ENCODE measurements at regions not wholly inside any gene's neighbourhood (a gene's known extent, or its start where the extent isn't known, plus 50 kb on each side); places are given as distances from the start of the nearest gene placed in this dataset.

DNA sequence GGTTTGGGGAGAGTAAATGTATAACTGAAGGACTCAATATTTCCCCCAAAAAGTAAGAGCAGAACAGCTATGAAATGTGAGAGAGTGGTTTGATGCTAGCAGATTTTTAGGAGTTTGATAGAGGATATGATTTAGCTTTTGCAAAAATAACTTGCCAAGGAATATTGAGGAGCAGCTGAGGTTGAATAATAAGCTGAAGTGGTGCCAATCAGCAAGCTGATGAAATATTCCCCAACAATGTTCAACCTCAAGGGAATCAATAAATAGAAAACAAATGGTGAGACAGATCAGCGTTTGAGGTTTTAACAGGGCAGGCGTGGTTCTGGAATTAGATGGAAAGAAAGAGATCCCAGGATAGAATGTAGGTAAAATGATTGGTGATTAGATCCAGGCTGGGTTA lies 413.4 kb upstream of the ADAMTS5 start:
- DNase-seq (ENCODE audit: low read depth, low spot score) (no peak), FAIRE-seq (no peak)
- H3K27me3 ChIP-seq (ENCODE audit: control insufficient read depth, extremely low read depth, insufficient read depth, low read length) = no peaks in the 10 kb centered on the region
- H3K4me1 ChIP-seq (ENCODE audit: control insufficient read depth, extremely low read depth, insufficient read depth, low read length) = no peaks in the 10 kb centered on the region
- no peak overlapping the region for H3K4me2 ChIP-seq (ENCODE audit: control insufficient read depth, extremely low read depth, insufficient read depth, low read depth, low read length)
- dilution Hi-C loops (cut with MboI; ENCODE audit: extremely low pct_ligation_motif_present, low sequenced_read_pairs) = no loop called here
- TF ChIP-seq EZH2 (IDR thresholded peaks at IDR 0.05; ENCODE audit: low read length) = no peak
- TF ChIP-seq, protein P1, sequence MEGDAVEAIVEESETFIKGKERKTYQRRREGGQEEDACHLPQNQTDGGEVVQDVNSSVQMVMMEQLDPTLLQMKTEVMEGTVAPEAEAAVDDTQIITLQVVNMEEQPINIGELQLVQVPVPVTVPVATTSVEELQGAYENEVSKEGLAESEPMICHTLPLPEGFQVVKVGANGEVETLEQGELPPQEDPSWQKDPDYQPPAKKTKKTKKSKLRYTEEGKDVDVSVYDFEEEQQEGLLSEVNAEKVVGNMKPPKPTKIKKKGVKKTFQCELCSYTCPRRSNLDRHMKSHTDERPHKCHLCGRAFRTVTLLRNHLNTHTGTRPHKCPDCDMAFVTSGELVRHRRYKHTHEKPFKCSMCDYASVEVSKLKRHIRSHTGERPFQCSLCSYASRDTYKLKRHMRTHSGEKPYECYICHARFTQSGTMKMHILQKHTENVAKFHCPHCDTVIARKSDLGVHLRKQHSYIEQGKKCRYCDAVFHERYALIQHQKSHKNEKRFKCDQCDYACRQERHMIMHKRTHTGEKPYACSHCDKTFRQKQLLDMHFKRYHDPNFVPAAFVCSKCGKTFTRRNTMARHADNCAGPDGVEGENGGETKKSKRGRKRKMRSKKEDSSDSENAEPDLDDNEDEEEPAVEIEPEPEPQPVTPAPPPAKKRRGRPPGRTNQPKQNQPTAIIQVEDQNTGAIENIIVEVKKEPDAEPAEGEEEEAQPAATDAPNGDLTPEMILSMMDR (optimal IDR thresholded peaks at IDR 0.05 in 1 of 3, IDR thresholded peaks at IDR 0.05 in 1 of 3, conservative IDR thresholded peaks at IDR 0.05 in 1 of 3; ENCODE audit: extremely low read depth in 1 of 3, insufficient read depth in 2 of 3, low read length in 3 of 3) = no peak
- no peaks in the 10 kb centered on the region for H3K9me1 ChIP-seq (ENCODE audit: control insufficient read depth, extremely low read depth, insufficient read depth, low read length)
- H3K79me2 ChIP-seq (ENCODE audit: control insufficient read depth, insufficient read depth, low read length) = no peaks in the 10 kb centered on the region
- H2AFZ ChIP-seq (ENCODE audit: control insufficient read depth, low read length) = no peak overlapping the region
- H4K20me1 ChIP-seq (ENCODE audit: control insufficient read depth, extremely low read depth, insufficient read depth, low read length) = no peaks in the 10 kb centered on the region
- H3K9ac ChIP-seq (ENCODE audit: control insufficient read depth, extremely low read depth, insufficient read depth, low read length) = no peak overlapping the region
- no peak overlapping the region for H3K4me3 ChIP-seq (ENCODE audit: control insufficient read depth in 2 of 3, extremely low read depth in 1 of 3, insufficient read depth in 2 of 3, low read depth in 1 of 3, low read length in 3 of 3)
- no peaks in the 10 kb centered on the region for H3K9me3 ChIP-seq (ENCODE audit: control insufficient read depth, low read depth, low read length)
- no peak overlapping the region for H3K27ac ChIP-seq (ENCODE audit: control insufficient read depth, insufficient read depth, low read length)
- H3K36me3 ChIP-seq (ENCODE audit: control insufficient read depth in 2 of 2, extremely low read depth in 1 of 2, insufficient read depth in 2 of 2, low read length in 2 of 2) = no peaks in the 10 kb centered on the region

DNA sequence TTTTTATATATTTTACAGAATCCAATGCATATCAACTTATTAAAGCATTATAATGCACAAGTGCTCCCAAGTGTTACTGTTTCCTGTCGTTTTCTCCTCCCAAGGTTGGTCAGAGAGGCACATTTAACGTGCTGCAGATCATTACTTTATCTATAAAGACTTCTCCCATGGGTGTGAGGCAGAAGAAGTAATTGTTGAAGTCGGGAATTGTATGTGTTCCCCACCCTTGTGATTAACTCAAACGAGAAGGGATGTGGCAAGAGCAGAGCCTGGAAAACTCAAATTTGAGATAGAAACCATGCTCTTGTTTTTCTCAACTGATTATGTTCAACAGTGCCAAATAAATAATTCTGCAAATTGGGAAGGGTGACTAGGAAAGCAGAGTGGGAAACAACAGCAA lies 412.5 kb upstream of the ADAMTS5 start:
- FAIRE-seq (no peak), DNase-seq (ENCODE audit: low read depth, low spot score) (no peak)
- H3K4me1 ChIP-seq (ENCODE audit: control insufficient read depth, extremely low read depth, insufficient read depth, low read length) = no peaks in the 10 kb centered on the region
- H4K20me1 ChIP-seq (ENCODE audit: control insufficient read depth, extremely low read depth, insufficient read depth, low read length) = no peaks in the 10 kb centered on the region
- H3K4me2 ChIP-seq (ENCODE audit: control insufficient read depth, extremely low read depth, insufficient read depth, low read depth, low read length) = no peak overlapping the region
- no peak overlapping the region for H3K9ac ChIP-seq (ENCODE audit: control insufficient read depth, extremely low read depth, insufficient read depth, low read length)
- no peaks in the 10 kb centered on the region for H3K79me2 ChIP-seq (ENCODE audit: control insufficient read depth, insufficient read depth, low read length)
- no peak for TF ChIP-seq EZH2 (IDR thresholded peaks at IDR 0.05; ENCODE audit: low read length)
- TF ChIP-seq, protein P1 (optimal IDR thresholded peaks at IDR 0.05 in 1 of 3, IDR thresholded peaks at IDR 0.05 in 1 of 3, conservative IDR thresholded peaks at IDR 0.05 in 1 of 3; ENCODE audit: extremely low read depth in 1 of 3, insufficient read depth in 2 of 3, low read length in 3 of 3) = no peak
- H3K4me3 ChIP-seq (ENCODE audit: control insufficient read depth in 2 of 3, extremely low read depth in 1 of 3, insufficient read depth in 2 of 3, low read depth in 1 of 3, low read length in 3 of 3) = no peak overlapping the region
- no peaks in the 10 kb centered on the region for H3K9me3 ChIP-seq (ENCODE audit: control insufficient read depth, low read depth, low read length)
- H3K36me3 ChIP-seq (ENCODE audit: control insufficient read depth in 2 of 2, extremely low read depth in 1 of 2, insufficient read depth in 2 of 2, low read length in 2 of 2) = no peaks in the 10 kb centered on the region
- H3K9me1 ChIP-seq (ENCODE audit: control insufficient read depth, extremely low read depth, insufficient read depth, low read length) = no peaks in the 10 kb centered on the region
- no peak overlapping the region for H3K27ac ChIP-seq (ENCODE audit: control insufficient read depth, insufficient read depth, low read length)
- H2AFZ ChIP-seq (ENCODE audit: control insufficient read depth, low read length) = no peak overlapping the region
- dilution Hi-C loops (cut with MboI; ENCODE audit: extremely low pct_ligation_motif_present, low sequenced_read_pairs) = no loop called here
- no peaks in the 10 kb centered on the region for H3K27me3 ChIP-seq (ENCODE audit: control insufficient read depth, extremely low read depth, insufficient read depth, low read length)
